Stimulated activated CD8-positive, alpha-beta memory T cell treated with anti-CD3 and anti-CD28 coated beads, Interleukin-4, amount 100 ng/mL, for 48 hours (primary cell): ENCODE measurements at regions not wholly inside any gene's neighbourhood (a gene's known extent, or its start where the extent isn't known, plus 50 kb on each side); places are given as distances from the start of the nearest gene placed in this dataset.

Experiments
- DNase-seq: peaks from one replicate; pipeline ENCODE4 v3.0.0-alpha.2; 2020

- DNase-seq = no peak
Observed at GRCh38 chr2:62447411-62447810, 58.6 kb downstream of the TMEM17 start.

- DNase-seq = no peak
Observed at GRCh38 chr2:62446491-62446890, 59.5 kb downstream of the TMEM17 start.

GRCh38 chr2:62443886-62444285 is 62.1 kb downstream of the TMEM17 start:
- DNase-seq = peak; percentile 4

- DNase-seq = peak; percentile 8
Observed at GRCh38 chr2:62443471-62443870, 62.5 kb downstream of the TMEM17 start.

GRCh38 chr2:62441824-62442223 is 64.2 kb downstream of the TMEM17 start:
- no peak for DNase-seq

DNA sequence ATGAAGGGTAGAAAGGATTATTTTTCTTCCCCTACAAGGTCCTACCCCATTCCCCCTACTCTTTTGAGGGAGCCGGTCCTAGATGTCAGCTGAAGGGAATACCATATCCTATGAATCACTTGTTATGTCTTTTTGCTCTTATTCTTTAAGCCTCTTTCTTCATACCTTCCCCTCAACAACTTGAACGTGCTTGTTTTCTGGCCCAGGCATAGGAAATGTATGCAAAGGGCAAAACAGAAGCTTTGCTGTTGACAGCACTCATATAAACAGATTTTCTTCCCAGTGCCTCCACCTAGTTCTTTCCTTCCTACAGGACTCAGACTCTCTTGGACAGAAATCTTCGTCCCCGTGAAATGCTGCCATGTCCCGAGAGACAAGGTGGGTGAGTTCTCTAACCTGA is 64.6 kb downstream of the TMEM17 start:
- DNase-seq = peak; percentile 7

- DNase-seq = peak; percentile 8
Observed at GRCh38 chr2:62440281-62440946, 65.6 kb downstream of the TMEM17 start.

DNA sequence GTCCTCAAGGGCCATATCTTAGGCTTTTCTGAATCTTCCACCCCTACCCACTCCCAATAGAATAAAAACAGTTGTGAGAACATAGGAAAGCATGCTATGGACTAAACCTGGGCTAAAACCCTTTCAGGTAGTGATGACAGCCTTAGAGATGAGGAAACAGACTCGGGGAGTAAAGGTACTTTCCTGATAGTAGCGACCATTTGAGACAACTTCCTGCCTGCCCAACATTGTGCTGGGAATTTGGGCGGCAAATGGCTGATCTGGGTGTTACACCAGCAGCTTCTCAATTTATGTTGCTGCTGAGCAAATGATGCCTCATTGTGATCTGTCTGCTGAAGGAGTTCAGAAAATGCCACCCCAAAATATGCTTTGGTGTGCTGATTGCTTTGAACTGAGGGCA is 66.6 kb downstream of the TMEM17 start:
- peak; percentile 7 for DNase-seq

DNA sequence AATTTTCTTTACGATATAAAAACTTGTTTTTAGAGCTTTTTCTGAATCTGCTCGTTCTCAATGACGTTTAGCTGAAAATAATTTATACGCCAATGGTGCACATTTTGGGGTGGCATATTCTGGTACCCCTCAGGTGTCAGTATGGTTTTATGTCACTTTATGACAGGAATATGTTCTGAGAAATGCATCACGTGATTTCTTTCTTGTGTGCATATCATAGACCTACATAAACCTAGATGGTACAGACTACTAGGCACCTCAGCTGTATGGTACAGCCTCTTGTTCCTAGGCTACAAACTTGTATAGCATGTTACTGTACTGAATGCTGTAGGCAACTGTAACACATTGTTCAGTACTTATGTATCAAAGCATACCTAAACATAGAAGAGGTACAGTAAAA is 68.2 kb downstream of the TMEM17 start:
- no peak for DNase-seq

DNA sequence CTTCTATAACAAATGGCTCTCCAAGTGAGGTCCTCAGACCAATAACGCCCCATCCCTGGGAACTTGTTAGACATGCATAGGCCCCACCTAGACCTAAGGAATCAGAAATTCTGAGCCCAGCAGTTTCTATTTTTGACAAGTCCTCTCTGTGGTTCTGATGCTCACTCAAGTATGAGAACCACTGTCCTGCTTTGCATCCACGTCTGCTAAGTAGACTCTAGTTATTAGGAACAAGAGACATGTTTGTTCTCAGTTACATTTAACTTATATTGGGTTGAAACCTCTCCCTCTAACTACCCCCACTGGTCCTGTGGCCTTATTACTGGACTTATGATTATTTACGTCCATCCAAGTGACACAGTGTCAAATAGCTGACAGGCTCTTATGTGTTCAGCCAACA is 70.3 kb downstream of the TMEM17 start:
- no peak for DNase-seq

GRCh38 chr2:62432407-62432806 is 73.6 kb downstream of the TMEM17 start:
- no peak for DNase-seq

DNA sequence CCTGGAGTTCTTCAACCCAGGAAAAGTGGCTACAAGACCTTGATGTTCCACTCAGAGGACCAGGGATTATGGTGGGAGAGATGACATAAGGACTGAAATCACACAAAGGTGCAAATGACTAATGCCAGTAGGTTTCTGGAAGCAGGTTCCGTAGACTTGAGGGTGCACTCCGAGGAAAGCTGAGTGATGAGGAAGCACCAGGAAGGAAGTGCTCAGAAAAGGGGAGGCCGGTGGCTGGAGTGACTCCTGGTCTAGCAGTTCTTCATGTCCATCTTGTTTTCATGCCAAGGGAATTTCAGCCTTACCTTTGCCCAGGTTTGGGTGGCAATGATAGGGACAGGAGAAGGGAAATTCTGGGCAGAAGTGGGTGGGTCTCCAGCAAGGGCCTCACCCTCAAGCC is 74.5 kb downstream of the TMEM17 start:
- peak; percentile 3 for DNase-seq

DNA sequence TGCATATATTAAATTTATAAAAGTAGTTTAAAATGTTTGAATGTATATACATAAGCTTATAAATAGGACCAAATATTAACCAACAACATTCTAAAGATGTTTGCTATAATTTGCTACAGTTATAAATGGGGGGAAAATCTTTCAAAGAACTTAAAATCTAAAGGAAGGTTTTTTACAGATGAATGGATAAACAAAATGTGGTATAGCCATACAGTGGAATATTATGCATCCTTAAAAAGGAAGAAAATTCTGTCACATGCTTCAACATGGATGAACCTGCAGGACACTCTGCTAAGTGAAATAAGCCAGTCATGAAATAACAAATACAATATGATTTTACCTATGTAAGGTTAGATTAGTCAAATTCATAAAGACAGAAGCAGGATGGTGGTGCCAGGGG is 75.8 kb downstream of the TMEM17 start:
- no peak for DNase-seq

DNA sequence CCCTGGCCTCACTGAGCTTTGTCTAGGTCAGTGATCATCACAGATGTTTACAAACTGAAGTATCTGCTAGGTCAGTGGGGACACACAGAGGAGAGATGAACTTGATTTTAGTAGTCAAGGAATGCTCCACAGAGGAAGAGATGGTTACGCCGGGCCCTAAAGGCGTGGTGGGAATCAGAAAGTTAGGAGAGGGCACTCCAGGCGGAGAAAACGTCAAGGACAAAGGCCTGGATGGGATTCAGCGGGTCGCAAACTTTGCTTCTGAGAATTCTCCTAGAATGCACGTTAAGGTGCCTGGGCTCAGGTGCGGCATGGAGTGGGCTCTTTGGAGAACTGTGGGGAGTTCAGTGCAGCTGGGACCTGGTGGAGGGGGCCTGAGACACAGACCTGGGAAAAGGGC is 78.8 kb downstream of the TMEM17 start:
- DNase-seq = no peak

GRCh38 chr2:62426154-62426912 is 79.7 kb downstream of the TMEM17 start:
- peak; percentile 7 for DNase-seq

- peak; percentile 5 for DNase-seq
Observed at GRCh38 chr2:62425684-62426083, 80.3 kb downstream of the TMEM17 start.

DNA sequence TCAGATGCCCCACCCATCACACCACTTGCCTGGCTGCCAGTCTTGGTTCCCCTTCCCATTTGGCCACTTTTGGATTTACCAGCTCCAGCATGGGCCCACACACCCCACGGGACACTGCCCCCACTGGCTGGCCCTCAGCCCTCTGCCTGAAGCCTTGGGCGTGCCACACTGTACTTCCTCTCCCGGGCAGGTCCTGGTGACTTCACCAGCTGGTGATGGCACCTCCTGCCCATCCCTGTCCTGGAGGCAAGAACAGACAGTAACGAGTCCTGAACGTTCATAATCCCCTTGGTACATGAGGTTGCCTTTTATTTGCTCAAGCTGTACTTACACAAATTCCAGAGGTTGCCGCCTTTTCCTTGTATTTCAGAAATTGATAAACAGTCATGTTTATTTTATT is 81.1 kb downstream of the TMEM17 start:
- DNase-seq = no peak

DNA sequence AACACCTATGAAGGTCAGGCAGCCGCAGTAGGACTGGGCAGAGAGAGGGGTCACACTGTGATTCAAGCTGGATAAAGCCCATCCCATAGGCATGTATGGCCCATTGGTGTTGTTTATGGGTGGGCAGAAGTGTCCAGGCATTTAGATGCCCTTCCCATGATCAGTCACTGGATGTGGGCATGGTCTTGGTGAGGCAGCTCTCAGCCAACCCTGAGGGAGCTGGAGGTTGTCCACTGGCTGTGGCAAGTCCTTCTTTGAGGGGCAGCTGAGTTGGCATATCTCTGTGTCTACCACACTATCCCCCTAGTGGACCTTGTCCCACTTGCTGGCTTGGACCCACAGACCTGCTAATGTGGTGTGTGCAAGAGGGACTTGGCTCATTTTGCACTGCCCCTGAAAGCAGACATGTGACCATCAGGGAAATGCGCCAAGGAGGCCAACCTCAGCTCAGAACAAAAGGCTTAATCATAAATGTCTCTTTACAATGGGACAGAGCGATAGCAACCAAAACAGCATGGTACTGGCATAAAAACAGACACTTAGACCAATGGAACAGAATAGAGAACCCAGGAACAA is 82.0 kb downstream of the TMEM17 start:
- peak; percentile 10 for DNase-seq

DNA sequence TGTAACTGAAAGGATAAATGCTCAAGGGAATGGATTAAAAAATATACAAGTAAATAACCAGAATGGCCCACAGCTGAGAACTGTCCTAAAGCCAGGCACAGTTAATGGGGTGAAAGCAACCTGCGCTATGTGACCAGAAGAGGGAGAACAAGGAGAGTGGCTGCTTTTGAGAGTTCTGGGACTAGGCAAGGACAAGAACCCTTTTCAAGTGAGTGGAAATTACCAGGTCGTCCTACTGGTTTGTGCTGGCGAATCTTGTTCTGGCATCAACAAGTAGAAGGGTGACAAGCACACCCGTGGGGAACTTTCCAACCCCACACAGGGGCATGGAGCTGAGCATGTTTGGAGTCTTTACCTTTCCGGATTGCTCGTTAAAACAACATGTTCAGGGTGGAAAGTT is 82.8 kb downstream of the TMEM17 start:
- DNase-seq = peak; percentile 16

DNA sequence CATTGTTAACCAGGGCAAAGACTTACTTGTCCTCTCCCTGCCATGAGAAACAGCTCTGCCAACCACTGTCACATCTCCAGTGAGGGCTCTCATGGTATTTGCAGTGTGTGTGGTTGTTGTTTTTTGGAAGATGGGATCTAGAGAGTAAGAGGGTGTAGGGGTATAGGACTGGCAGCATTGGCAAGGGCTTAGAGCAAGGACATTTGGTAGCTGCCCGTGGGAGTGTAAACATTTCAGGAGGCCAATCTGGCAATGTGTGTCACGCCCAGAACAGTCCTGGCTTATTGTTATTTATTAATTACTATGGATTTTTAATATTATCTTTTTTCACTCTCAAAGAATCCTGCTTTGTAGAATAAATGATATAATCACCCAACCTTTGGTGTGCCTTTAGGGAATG is 90.5 kb downstream of the TMEM17 start:
- DNase-seq = no peak

DNA sequence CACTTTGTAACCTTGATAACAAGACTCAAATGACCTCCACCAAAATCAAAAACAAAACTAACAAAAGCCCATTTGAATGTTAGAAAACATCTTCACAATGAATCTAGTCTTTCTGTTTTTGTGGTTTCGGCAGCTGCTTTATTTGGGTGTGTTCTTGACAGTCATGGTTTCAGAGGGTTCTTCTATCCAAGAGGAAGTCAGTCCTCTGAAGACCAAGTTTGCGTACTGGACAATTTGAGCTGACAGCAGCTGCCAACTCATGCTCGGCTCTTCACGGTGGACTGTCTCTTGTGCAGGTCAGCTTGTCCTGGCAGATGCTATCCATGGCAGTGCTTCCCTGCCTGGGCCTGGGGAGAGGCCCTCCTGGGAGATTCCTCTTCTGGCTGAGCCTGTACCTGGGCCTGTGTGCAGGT is 91.0 kb downstream of the TMEM17 start:
- DNase-seq = no peak

DNA sequence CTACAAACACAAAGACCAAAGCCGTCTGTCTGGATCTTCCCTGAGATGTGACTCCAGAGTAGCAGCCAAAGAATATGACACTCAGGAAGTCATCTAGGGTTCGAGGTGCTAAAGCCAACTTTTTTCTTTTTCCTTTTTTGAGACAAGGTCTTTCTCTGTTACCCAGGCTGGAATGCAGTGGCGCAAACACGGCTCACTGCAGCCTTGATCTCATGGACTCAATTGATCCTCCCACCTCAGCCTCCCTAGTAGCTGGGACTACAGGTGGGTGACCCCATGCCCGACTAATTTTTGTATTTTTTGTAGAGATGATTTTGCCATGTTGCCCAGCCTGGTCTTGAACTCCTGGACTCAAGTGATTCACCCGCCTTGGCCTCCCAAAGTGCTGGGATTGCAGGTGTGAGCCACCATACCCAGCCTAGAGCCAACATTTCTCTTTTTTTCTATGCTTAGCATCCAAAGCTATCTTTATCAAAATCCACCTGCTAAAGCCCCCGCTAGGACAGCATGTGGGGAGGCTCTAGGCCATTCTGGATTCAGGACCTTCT is 92.8 kb downstream of the TMEM17 start:
- no peak for DNase-seq

GRCh38 chr2:62412347-62412742 is 93.7 kb downstream of the TMEM17 start:
- no peak for DNase-seq

- DNase-seq = no peak
Observed at GRCh38 chr2:62410926-62411456, 95.0 kb downstream of the TMEM17 start.
